AG08395 (cell line): ENCODE measurements at regions not wholly inside any gene's neighbourhood (a gene's known extent, or its start where the extent isn't known, plus 50 kb on each side); places are given as distances from the start of the nearest gene placed in this dataset.

Experiments used
- DNase-seq: peaks from one replicate; pipeline ENCODE4 v3.0.0; 2012; ENCODE audit warnings: mixed read lengths, low spot score

DNA sequence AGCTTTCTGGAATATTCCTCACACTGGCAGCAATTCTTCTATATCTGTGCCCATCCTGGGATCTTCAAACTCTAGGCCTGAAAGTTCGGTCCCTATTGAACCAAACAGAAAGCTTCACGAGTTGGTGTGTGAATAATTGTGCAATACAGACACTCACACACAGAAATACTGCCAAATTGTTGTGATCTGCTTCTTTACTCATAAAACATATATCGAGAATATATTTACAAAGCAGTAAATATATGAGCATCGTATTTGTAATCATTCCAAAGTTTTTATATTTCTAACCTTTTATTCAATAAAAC is 56.6 kb upstream of the BEX4 start:
- DNase-seq, result no peak

DNA sequence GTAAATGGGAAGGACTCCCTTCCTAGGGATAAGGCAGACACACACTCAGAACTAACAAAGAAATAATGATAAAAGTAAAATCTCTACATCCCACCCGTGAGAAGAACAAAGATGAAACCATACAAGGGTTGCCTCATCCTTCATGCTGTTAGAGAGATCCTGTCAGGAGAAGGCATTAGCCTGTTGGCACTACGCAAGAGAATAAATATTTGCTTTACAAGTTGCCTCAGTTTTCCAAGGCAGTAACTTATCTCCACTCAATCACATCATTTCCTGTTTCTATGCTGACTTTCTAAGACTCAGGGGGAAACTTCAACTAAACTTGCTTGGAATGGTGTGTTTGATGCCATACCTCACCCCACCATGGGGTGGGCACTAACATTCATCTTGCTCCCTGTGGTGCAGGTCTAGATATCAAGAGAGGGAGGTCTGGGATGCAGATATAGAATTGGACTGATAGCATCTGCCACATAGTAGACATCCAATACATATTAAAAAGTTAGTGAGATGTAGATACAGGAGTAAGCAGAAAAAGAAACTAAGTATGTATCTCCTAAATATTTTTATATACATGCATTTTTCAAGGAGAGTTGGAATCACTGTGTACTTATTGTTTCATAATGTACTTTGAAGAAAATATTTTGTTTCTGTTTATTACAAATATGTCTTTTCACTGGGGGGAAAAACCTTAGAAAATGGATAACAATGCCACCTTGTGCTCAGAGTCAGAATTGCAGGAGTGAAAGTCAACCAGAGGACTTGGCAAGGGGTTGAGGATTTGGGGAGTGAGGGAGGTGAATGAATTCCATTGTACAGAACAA is 57.2 kb upstream of the BEX4 start:
- DNase-seq, result peak; percentile 51

DNA sequence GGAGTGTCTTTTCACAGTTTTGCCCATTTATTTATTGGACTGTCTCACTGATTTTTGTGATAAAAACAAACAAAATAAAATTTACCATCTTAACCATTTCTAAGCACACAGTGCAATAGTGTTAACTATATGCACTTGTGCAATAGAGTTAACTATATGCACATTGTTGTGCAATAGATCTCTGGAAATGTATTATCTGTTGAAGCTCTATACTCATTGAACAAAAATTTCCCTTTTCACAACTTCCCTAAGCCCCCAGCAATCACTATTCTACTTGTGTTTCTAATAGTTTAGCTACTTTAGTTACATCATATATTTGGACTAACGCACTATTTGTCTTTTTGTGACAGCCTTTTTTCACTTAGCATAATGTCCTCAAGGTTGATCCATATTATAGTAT is 59.7 kb upstream of the BEX4 start:
- no peak for DNase-seq

DNA sequence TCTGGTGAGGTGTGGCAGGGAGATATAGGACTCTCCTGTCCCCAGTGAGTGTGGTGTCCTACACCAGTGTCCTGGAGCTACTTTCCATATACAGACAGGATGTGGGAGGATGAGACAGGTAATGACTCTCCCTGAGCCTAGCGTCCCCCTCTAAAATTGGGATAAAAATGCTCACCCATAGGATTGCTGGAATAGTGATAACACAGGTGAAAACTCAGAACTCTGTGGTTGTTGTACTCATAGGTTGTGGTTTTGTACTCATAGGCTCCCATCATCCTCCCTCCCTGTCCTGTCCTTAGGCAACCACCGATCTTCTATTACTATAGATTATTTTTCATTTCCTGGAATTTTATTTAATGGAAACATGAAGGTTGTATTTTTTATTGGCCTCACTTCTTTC is 60.7 kb upstream of the NXF3 start:
- DNase-seq, result no peak

- no peak for DNase-seq
Measured at GRCh38 chrX:103151799-103152198, 58.9 kb upstream of the NXF3 start.

GRCh38 chrX:103149652-103150051 is 56.7 kb upstream of the NXF3 start:
- DNase-seq, result no peak

- DNase-seq, result no peak
Measured at GRCh38 chrX:103148075-103148474, 55.1 kb upstream of the NXF3 start.
